Heart left ventricle (tissue), 16 donors: ENCODE measurements at regions not wholly inside any gene's neighbourhood (a gene's known extent, or its start where the extent isn't known, plus 50 kb on each side); places are given as distances from the start of the nearest gene placed in this dataset.
A peak's percentile ranks its signal among the peaks of the same experiment; 100 is the strongest.
"Not testable (repeated sequence)": the region's sequence is repeated elsewhere in the genome, so short reads cannot be mapped to it uniquely, and the experiment has no call there.

Experiments used
- ATAC-seq, 4 donors: fragments of 200-7000 bp; cut with Tn5 transposase; one replicate each; pipeline ENCODE4 v1.9.1; 2020 to 2022; ENCODE audit warnings: moderate library complexity in 4 of 4, mild to moderate bottlenecking in 3 of 4, moderate number of reproducible peaks in 1 of 4
- DNase-seq, 5 donors: peaks; one replicate each; pipeline ENCODE4 v3.0.0-alpha.2; 2020
- H3K27ac ChIP-seq, 12 donors: fragments of 200-600 bp; sonication (generic) in 4 of 12; one replicate each; pipeline versions ENCODE4 v1.5.0 to v1.8.0; 2016 to 2022; ENCODE audit warnings: mild to moderate bottlenecking in 2 of 12
- H3K27me3 ChIP-seq, 9 donors: fragments of 200-600 bp; sonication (generic) in 2 of 9; one replicate each; pipeline versions ENCODE4 v1.5.1 to v1.8.0; 2016 to 2022; ENCODE audit warnings: mild to moderate bottlenecking in 3 of 9
- H3K36me3 ChIP-seq, 9 donors: fragments of 200-600 bp; sonication (generic) in 2 of 9; one replicate each; pipeline versions ENCODE4 v1.5.0 to v1.8.0; 2018 to 2022; ENCODE audit warnings: mild to moderate bottlenecking in 2 of 9
- H3K4me1 ChIP-seq, 12 donors: fragments of 200-600 bp; sonication (generic) in 4 of 12; one replicate each; pipeline versions ENCODE4 v1.5.0 to v1.8.0; 2016 to 2022; ENCODE audit warnings: mild to moderate bottlenecking in 3 of 12
- H3K4me3 ChIP-seq, 12 donors: fragments of 200-600 bp; sonication (generic) in 4 of 12; one replicate each; pipeline versions ENCODE4 v1.5.0 to v1.8.0; 2017 to 2022; ENCODE audit warnings: mild to moderate bottlenecking in 9 of 12, moderate library complexity in 4 of 12
- H3K9me3 ChIP-seq, 12 donors: fragments of 200-600 bp; sonication (generic) in 4 of 12; one replicate each; pipeline versions ENCODE4 v1.5.0 to v1.8.0; 2016 to 2022; ENCODE audit warnings: mild to moderate bottlenecking in 1 of 12
- POLR2A ChIP-seq, 2 donors: fragments of 450-650 bp; IDR thresholded peaks; one replicate each; pipeline ENCODE4 v1.6.1; 2017; ENCODE audit warnings: antibody characterized with exemption in 2 of 2, mild to moderate bottlenecking in 2 of 2, moderate library complexity in 2 of 2
- WGBS, 4 donors: extraction: QIAGEN DNeasy Blood & Tissue Kit in 2 of 4; methylation state at CpG; one replicate each; pipeline versions ENCODE4 v1.1.5 to v1.1.7; 2013 to 2018; 5-methylcytosine and 5-hydroxymethylcytosine counted together
- intact Hi-C, 10 donors: fragments of 100-400 bp; cut with DNase I; formaldehyde crosslinking; loops; one replicate each; pipeline versions ENCODE4 v1.11.1 to v1.14.2; 2022
- TF ChIP-seq, protein P1 (sequence below), 12 donors: fragments of 200-600 bp; sonication (generic) in 4 of 12; IDR thresholded peaks; one replicate each; pipeline versions ENCODE4 v1.5.0 to v1.8.0; 2018 to 2022; ENCODE audit warnings: antibody characterized with exemption in 12 of 12, mild to moderate bottlenecking in 5 of 12
- donor health status: ischemic (EF 13 %, LVEDD 7.1; RV severe dilation, severe dysfunction).
- donor health status: healthy with polysubstance abuse.
- donor health status: DM: no; HTN: yes; CAD: no.
- donor health status: DM: no; HTN: no; CAD: no.
- donor health status: ischemic (EF 25% LVEDD 6.9; RV normal size, moderate dysfunction).
- donor health status: ischemic (EF 25% LVEDD 5.7; RV mildly dilated, moderate dysfunction).
- donor health status: healthy.
- donor health status: DM: yes; HTN: yes; CAD: no.
- donor health status: ischemic (EF 35%, LVEDD 5.7; RV mildly dilated, moderate dysfunction).
- donor health status: nonischemic (EF 11% LVEDD 7.7; RV severe dilation, severe dysfunction).
- donor health status: DM: yes; HTN: yes; CAD: no.
- donor health status: PGD.
- donor health status: ischemic (EF 29% LVEDD 5.4; RV normal size, mild dysfunction).
- donor health status: nonischemic (EF 23%, LVEDD 6.1; RV moderate dilation, normal function).

DNA sequence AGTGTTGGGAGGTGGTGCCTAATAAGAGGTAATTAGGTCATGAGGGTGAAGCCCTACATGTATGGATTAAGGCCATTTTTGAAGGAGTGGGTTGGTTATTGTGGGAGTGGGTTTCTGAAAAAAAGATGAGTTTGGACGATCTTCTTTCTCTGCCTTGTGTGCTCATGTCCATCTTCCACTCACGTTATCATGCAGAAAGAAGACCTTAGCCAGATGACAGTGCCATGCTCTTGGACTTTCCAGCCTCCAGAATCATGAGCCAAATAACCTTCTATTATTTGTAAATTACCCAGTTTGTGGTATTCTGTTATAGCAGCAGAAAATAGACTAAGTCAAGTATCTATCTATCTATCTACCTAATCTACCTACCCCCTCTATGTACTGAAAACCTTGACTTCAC lies 71.9 kb downstream of the SDR9C7 start:
- no peaks in the 10 kb centered on the region for H3K36me3 ChIP-seq
- H3K9me3 ChIP-seq, result peaks cover 0 to 60% (median 32%) of the 10 kb centered on the region in 12 donors
- H3K4me3 ChIP-seq, result no peak overlapping the region
- H3K27me3 ChIP-seq, result no peaks in the 10 kb centered on the region
- no peak overlapping the region for H3K27ac ChIP-seq
- TF ChIP-seq, protein P1, sequence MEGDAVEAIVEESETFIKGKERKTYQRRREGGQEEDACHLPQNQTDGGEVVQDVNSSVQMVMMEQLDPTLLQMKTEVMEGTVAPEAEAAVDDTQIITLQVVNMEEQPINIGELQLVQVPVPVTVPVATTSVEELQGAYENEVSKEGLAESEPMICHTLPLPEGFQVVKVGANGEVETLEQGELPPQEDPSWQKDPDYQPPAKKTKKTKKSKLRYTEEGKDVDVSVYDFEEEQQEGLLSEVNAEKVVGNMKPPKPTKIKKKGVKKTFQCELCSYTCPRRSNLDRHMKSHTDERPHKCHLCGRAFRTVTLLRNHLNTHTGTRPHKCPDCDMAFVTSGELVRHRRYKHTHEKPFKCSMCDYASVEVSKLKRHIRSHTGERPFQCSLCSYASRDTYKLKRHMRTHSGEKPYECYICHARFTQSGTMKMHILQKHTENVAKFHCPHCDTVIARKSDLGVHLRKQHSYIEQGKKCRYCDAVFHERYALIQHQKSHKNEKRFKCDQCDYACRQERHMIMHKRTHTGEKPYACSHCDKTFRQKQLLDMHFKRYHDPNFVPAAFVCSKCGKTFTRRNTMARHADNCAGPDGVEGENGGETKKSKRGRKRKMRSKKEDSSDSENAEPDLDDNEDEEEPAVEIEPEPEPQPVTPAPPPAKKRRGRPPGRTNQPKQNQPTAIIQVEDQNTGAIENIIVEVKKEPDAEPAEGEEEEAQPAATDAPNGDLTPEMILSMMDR (IDR thresholded peaks at IDR 0.05), result no peak
- TF ChIP-seq POLR2A (IDR thresholded peaks at IDR 0.05), result no peak
- DNase-seq, result no peak
- 52 to 67% (median 60%) methylated on average over 2 of the region's 2 CpGs for WGBS, 4 donors
- H3K4me1 ChIP-seq, result no peaks in the 10 kb centered on the region
- no peak for ATAC-seq
- intact Hi-C loops, result no loop called here

DNA sequence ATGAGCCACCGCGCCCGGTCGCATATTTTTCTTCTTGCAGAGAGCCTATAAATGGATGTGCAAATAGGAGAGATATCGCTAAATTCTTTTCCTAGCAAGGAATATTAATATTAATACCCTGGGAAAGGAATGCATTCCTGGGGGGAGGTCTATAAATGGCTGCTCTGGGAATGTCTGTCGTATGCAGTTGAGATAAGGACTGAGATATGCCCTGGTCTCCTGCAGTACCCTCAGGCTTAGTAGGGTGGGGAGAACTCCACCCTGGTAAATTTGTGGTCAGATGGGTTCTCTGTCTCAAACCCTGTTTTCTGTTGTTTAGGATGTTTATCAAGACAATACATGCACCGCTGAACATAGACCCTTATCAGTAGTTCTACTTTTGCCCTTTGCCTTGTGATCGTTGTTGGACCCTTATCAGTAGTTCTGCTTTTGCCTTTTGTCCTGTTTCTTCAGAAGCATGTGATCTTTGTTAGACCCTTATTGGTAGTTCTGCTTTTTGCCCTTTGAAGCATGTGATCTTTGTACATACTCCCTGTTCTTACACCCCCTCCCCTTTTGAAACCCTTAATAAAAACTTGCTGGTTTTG lies 80.7 kb downstream of the SDR9C7 start:
- intact Hi-C loops, H3K4me3 ChIP-seq, H3K4me1 ChIP-seq, H3K27me3 ChIP-seq, H3K36me3 ChIP-seq, H3K27ac ChIP-seq, DNase-seq, ATAC-seq: not testable (repeated sequence)
- H3K9me3 ChIP-seq, result peaks cover 0 to 31% (median 6%) of the 10 kb centered on the region in 12 donors
- 64 to 81% (median 77%) methylated on average over 8 of the region's 8 CpGs for WGBS, 4 donors

DNA sequence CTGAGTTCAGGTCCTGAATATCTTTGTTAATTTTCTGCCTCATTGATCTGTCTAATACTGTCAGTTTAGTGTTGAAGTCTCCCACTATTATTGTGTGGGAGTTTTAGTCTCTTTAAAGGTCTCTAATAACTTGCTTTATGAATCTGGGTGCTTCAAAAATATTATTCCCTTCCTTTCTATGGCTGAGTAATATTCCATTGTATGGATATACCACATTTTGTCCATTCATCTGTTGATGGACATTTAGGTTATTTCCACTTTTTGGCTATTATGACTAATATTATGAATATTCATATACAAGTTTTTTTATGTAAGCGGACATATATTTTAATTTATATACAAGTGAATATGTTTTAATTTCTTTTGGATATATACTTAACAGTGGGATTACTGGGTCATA lies 82.7 kb downstream of the SDR9C7 start:
- H3K27me3 ChIP-seq, result peaks cover 0 to 4% (median 0%) of the 10 kb centered on the region in 9 donors
- no peaks in the 10 kb centered on the region for H3K4me1 ChIP-seq
- no peak for TF ChIP-seq POLR2A (IDR thresholded peaks at IDR 0.05)
- TF ChIP-seq, protein P1 (IDR thresholded peaks at IDR 0.05), result no peak
- 96 to 100% (median 98%) methylated on average over 1 of the region's 1 CpG for WGBS, 4 donors
- DNase-seq (no peak), ATAC-seq (no peak)
- H3K27ac ChIP-seq, result no peak overlapping the region
- no peak overlapping the region for H3K4me3 ChIP-seq
- no peaks in the 10 kb centered on the region for H3K36me3 ChIP-seq
- peaks cover 0 to 31% (median 6%) of the 10 kb centered on the region in 12 donors for H3K9me3 ChIP-seq
- intact Hi-C loops, result no loop called here

DNA sequence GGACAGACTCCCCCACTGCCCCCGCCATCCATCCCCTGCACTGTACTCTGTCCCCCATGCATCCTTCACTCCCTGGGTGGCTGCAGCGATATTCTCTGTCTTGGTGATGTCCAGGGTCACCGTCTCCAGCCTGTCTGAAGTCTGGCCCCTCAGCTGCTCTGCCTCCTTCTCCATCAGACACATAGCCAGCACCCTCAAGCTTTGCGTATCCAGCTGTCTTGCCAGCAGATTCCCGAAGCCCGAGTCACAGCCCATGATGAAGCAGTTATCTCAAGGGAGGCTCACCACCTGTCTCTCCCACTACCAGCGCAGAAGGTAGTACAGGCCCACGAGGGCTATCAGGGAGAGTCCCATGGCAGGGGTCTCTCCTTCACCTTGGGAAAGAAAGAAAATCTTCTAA lies 77.8 kb downstream of the HSD17B6 start:
- 72 to 83% (median 76%) methylated on average over 8 of the region's 8 CpGs for WGBS, 4 donors
- no peaks in the 10 kb centered on the region for H3K9me3 ChIP-seq
- peaks cover 0 to 29% (median 6%) of the 10 kb centered on the region in 12 donors for H3K4me1 ChIP-seq
- H3K27ac ChIP-seq, result no peak overlapping the region
- H3K36me3 ChIP-seq, result no peaks in the 10 kb centered on the region
- no peak for DNase-seq
- intact Hi-C loops, result loop anchor here in 1 of 10 donors (10.0 kb wide), 1 partner anchor 164 kb away; the partner anchor contains the start of gene ZBTB39
- ATAC-seq, result no peak
- H3K4me3 ChIP-seq, result no peak overlapping the region
- no peaks in the 10 kb centered on the region for H3K27me3 ChIP-seq
- TF ChIP-seq, protein P1 (IDR thresholded peaks at IDR 0.05), result no peak
- no peak for TF ChIP-seq POLR2A (IDR thresholded peaks at IDR 0.05)

DNA sequence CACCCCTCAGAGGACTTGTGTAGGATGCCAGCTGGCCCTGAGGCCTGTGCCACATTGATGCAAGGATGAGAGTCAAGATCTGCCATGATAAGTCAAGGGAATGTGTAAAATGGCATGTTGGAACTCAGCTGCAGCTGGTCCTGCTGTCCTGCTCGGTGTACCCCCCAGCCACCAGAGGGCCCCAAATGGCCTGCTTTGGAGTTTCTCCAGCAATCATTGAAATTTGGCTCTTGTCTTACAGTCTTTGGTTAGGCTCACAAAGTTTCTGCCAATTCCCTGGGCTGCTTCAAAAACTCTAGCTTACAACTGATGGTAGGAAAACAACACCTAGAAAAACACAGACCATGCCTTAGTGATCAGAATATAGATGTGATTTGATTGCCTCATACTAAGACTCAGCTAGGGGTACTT lies 76.8 kb downstream of the HSD17B6 start:
- WGBS, 4 donors, result 23 to 27% (median 24%) methylated on average over 1 of the region's 1 CpG
- H3K27ac ChIP-seq, result no peak overlapping the region

More for the DNA sequence above, 76.8 kb downstream of the HSD17B6 start:
- Histone ChIP-seq H3K4me1 (peaks cover 0 to 30% (median 6%) of the 10 kb centered on the region in 12 donors), H3K9me3 (no peaks in the 10 kb centered on the region), H3K36me3 (no peaks in the 10 kb centered on the region), H3K4me3 (no peak overlapping the region), H3K27me3 (no peaks in the 10 kb centered on the region)
- intact Hi-C loops, result loop anchor here in 3 of 10 donors (2.0 to 10.0 kb wide), 3 partner anchors 147 to 165 kb away; partner anchors contain the start of gene ZBTB39 (in 1 of the 3)
- TF ChIP-seq, protein P1 (IDR thresholded peaks at IDR 0.05), result peak; percentile 20 to 56 (median 40)
- TF ChIP-seq POLR2A (IDR thresholded peaks at IDR 0.05), result no peak
- ATAC-seq (peak in 3 of 4 donors; percentile 46 to 56 (median 54)), DNase-seq (peak; percentile 26 to 68 (median 32))
